Endothelial cell of umbilical vein (primary cell): ENCODE measurements at regions not wholly inside any gene's neighbourhood (a gene's known extent, or its start where the extent isn't known, plus 50 kb on each side); places are given as distances from the start of the nearest gene placed in this dataset.

ENCODE experiments used
- BruUV-seq: library from RNA; stranded (reverse); fragments of 400-500 nt; replicated peaks from 2 replicates; lab custom pipeline; 2021; lab: Mats Ljungman, UMichigan
- CTCF ChIA-PET: fragments of 300-600, 350-600 bp; sonication (Branson Sonifier 250); formaldehyde crosslinking; loops from one replicate; lab custom pipeline; 2021; ENCODE audit warnings: antibody characterized with exemption, inconsistent platforms; lab: Charles Lee
- POLR2A ChIA-PET: fragments of 300-600, 350-600 bp; sonication (Branson Sonifier 250); formaldehyde crosslinking; loops from one replicate; lab custom pipeline; 2021; ENCODE audit warnings: antibody characterized with exemption, inconsistent platforms; lab: Charles Lee
- DNase-seq: peaks from one replicate; pipeline ENCODE4 v3.0.0-alpha.2; 2011; ENCODE audit warnings: low read depth, low spot score
- FAIRE-seq: peaks from 2 replicates; lab custom pipeline; 2011; peaks lifted over from hg19 to GRCh38; lab: Jason Lieb, UNC
- H2AFZ ChIP-seq: 2 replicates; pipeline ENCODE4 v1.6.0; 2012; ENCODE audit warnings: low read depth, low read length, control low read depth, inconsistent platforms
- H3K27ac ChIP-seq: 2 replicates; pipeline ENCODE4 v1.5.1; 2011; ENCODE audit warnings: low read depth, mild to moderate bottlenecking, control low read depth, low read length, moderate library complexity; ENCODE audit not compliant: insufficient read depth
- H3K27me3 ChIP-seq, 2 experiments: 2 replicates each; pipeline versions ENCODE4 v1.6.0 to v1.6.1; 2011; ENCODE audit warnings: low read length in 2 of 2, mixed read lengths in 1 of 2; ENCODE audit not compliant: control insufficient read depth in 2 of 2, insufficient read depth in 2 of 2
- H3K36me3 ChIP-seq, 2 experiments: 2 replicates in 1 of 2; 3 replicates in 1 of 2; pipeline ENCODE4 v1.5.1; 2011; ENCODE audit warnings: low read length in 2 of 2, mild to moderate bottlenecking in 1 of 2, moderate library complexity in 1 of 2; ENCODE audit not compliant: control insufficient read depth in 2 of 2, insufficient read depth in 2 of 2; ENCODE audit errors: extremely low read depth in 1 of 2
- H3K4me1 ChIP-seq: 3 replicates; pipeline ENCODE4 v1.5.1; 2011; ENCODE audit warnings: mild to moderate bottlenecking, low read length; ENCODE audit not compliant: control insufficient read depth, insufficient read depth; ENCODE audit errors: extremely low read depth
- H3K4me2 ChIP-seq: 2 replicates; pipeline ENCODE4 v1.6.1; 2011; ENCODE audit warnings: low read length, control low read depth, mixed read lengths; ENCODE audit not compliant: insufficient read depth
- H3K4me3 ChIP-seq, 3 experiments: fragments of 200-600 bp in 1 of 3; sonication (generic), shearing (Covaris generic) in 1 of 3; replicated peaks in 1 of 3; 2 replicates each; pipeline ENCODE4 v1.5.1; 2011 to 2016; ENCODE audit warnings: control low read depth in 3 of 3, low read length in 3 of 3, mild to moderate bottlenecking in 2 of 3, inconsistent platforms in 1 of 3, low read depth in 1 of 3, moderate library complexity in 1 of 3; ENCODE audit not compliant: insufficient read depth in 1 of 3
- H3K79me2 ChIP-seq: 2 replicates; pipeline ENCODE4 v1.6.0; 2012; ENCODE audit warnings: low read length, inconsistent platforms; ENCODE audit not compliant: control insufficient read depth, insufficient read depth
- H3K9ac ChIP-seq: replicated peaks from 2 replicates; pipeline ENCODE3; 2011; ENCODE audit warnings: low read length, control low read depth; ENCODE audit not compliant: insufficient read depth; ENCODE audit errors: extremely low read depth
- H3K9me1 ChIP-seq: replicated peaks from 3 replicates; pipeline ENCODE4 v1.6.0; 2011; ENCODE audit warnings: mild to moderate bottlenecking, low read length; ENCODE audit not compliant: control insufficient read depth, insufficient read depth; ENCODE audit errors: extremely low read depth
- H3K9me3 ChIP-seq: replicated peaks from 2 replicates; pipeline ENCODE4 v1.5.1; 2012; ENCODE audit warnings: low read length, inconsistent platforms; ENCODE audit not compliant: control insufficient read depth, insufficient read depth
- H4K20me1 ChIP-seq: replicated peaks from 2 replicates; pipeline ENCODE3; 2011; ENCODE audit warnings: mild to moderate bottlenecking, low read length; ENCODE audit not compliant: control insufficient read depth, insufficient read depth; ENCODE audit errors: extremely low read depth
- FOS ChIP-seq: IDR thresholded peaks from 2 replicates; pipeline ENCODE4 v1.6.1; 2011; ENCODE audit warnings: mild to moderate bottlenecking, low read length, moderate library complexity, borderline replicate concordance; ENCODE audit not compliant: insufficient read depth
- MYC ChIP-seq: IDR thresholded peaks from one replicate; pipeline ENCODE4 v1.6.1; 2011; ENCODE audit warnings: mild to moderate bottlenecking, low read depth, low read length
- POLR2AphosphoS5 ChIP-seq: IDR thresholded peaks from 2 replicates; pipeline ENCODE4 v1.6.1; 2012; ENCODE audit warnings: low read depth, mild to moderate bottlenecking, control low read depth, low read length, moderate library complexity; ENCODE audit not compliant: insufficient read depth
- dilution Hi-C: fragments of 300-500 bp; cut with MboI; formaldehyde crosslinking; loops from one replicate; pipeline ENCODE4 v1.15.0; 2019; ENCODE audit warnings: low sequenced_read_pairs; ENCODE audit not compliant: extremely low pct_ligation_motif_present
- intact Hi-C: fragments of 100-400 bp; cut with micrococcal nuclease; formaldehyde crosslinking; loops from one replicate; pipeline ENCODE4 v1.10.0; 2022
- TF ChIP-seq, protein P1 (sequence below): IDR thresholded peaks from 2 replicates; pipeline ENCODE4 v1.6.1; 2011; ENCODE audit not compliant: insufficient read depth, insufficient read length

- Histone ChIP-seq H3K4me1 (no peaks in the 10 kb centered on the region), H3K4me2 (no peak overlapping the region), H3K27me3 (no peaks in the 10 kb centered on the region), H3K27ac (no peak overlapping the region), H3K36me3 (no peaks in the 10 kb centered on the region), H3K4me3 (no peak overlapping the region), H3K9ac (no peak overlapping the region), H4K20me1 (no peaks in the 10 kb centered on the region), H3K9me1 (no peaks in the 10 kb centered on the region), H3K79me2 (no peaks in the 10 kb centered on the region), H2AFZ (no peak overlapping the region), H3K9me3 (no peaks in the 10 kb centered on the region)
- TF ChIP-seq POLR2AphosphoS5 (no peak), FOS (no peak)
- no TSS peak for BruUV-seq
- DNase-seq (no peak), FAIRE-seq (no peak)
- ChIA-PET POLR2A (no interaction called here), CTCF (no interaction called here)
- intact Hi-C loops (no loop called here), dilution Hi-C loops (no loop called here)
These were observed 178.5 kb upstream of the TOX3 start for GRCh38 chr16:52725461-52725860.

DNA sequence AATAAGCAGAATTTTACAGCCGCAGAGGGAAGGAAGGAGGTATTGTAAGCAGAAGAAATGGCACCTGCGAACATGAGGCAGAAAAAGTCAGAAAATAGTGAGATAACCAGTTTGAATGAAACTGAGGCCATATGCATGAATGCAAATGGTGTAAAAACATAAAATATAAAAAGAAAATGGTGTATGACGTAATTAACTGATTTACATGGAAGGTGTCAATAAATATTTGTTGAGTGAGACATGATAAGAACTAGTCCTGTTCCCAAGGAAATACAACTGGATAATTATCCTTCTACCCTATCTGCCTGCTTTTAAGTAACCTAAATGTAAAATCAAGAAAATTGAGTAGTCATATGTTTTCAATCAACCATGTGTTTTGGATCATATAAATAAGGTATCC, 178.1 kb upstream of the TOX3 start:
- H3K4me2 ChIP-seq, result no peak overlapping the region
- H3K9me3 ChIP-seq, result no peaks in the 10 kb centered on the region
- intact Hi-C loops, result no loop called here
- no peaks in the 10 kb centered on the region for H3K4me1 ChIP-seq
- no peaks in the 10 kb centered on the region for H3K9me1 ChIP-seq
- ChIA-PET CTCF (no interaction called here), POLR2A (no interaction called here)
- no peaks in the 10 kb centered on the region for H3K36me3 ChIP-seq
- H3K9ac ChIP-seq, result no peak overlapping the region
- DNase-seq (no peak), FAIRE-seq (no peak)
- no TSS peak for BruUV-seq
- no peak overlapping the region for H2AFZ ChIP-seq
- no peaks in the 10 kb centered on the region for H3K79me2 ChIP-seq
- no peaks in the 10 kb centered on the region for H4K20me1 ChIP-seq
- H3K27me3 ChIP-seq, result no peaks in the 10 kb centered on the region
- H3K27ac ChIP-seq, result no peak overlapping the region
- dilution Hi-C loops, result no loop called here
- H3K4me3 ChIP-seq, result no peak overlapping the region
- no peak for TF ChIP-seq MYC
- no peak for TF ChIP-seq FOS
- TF ChIP-seq, protein P1, sequence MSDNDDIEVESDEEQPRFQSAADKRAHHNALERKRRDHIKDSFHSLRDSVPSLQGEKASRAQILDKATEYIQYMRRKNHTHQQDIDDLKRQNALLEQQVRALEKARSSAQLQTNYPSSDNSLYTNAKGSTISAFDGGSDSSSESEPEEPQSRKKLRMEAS, result no peak
